NB4 (cell line): ENCODE measurements at regions not wholly inside any gene's neighbourhood (a gene's known extent, or its start where the extent isn't known, plus 50 kb on each side); places are given as distances from the start of the nearest gene placed in this dataset.

ENCODE experiments used
- DNase-seq: peaks from one replicate; pipeline ENCODE4 v3.0.0; 2010; ENCODE audit warnings: low read depth
- H3K4me3 ChIP-seq: one replicate; pipeline ENCODE4 v1.5.1; 2011; ENCODE audit warnings: mild to moderate bottlenecking, low read depth, low read length, moderate library complexity
- MAX ChIP-seq: IDR thresholded peaks from 2 replicates; pipeline ENCODE4 v1.6.1; 2011; ENCODE audit warnings: low read depth, low read length
- MYC ChIP-seq: IDR thresholded peaks from 2 replicates; pipeline ENCODE4 v1.6.1; 2011; ENCODE audit warnings: low read depth, low read length
- POLR2A ChIP-seq: IDR thresholded peaks from 2 replicates; pipeline ENCODE4 v1.6.1; 2011; ENCODE audit warnings: mild to moderate bottlenecking; ENCODE audit not compliant: insufficient read length; ENCODE audit errors: extremely low read depth
- TF ChIP-seq, protein P1 (sequence below): IDR thresholded peaks from one replicate; pipeline ENCODE4 v1.5.1; 2012; ENCODE audit warnings: low read depth, low read length

DNA sequence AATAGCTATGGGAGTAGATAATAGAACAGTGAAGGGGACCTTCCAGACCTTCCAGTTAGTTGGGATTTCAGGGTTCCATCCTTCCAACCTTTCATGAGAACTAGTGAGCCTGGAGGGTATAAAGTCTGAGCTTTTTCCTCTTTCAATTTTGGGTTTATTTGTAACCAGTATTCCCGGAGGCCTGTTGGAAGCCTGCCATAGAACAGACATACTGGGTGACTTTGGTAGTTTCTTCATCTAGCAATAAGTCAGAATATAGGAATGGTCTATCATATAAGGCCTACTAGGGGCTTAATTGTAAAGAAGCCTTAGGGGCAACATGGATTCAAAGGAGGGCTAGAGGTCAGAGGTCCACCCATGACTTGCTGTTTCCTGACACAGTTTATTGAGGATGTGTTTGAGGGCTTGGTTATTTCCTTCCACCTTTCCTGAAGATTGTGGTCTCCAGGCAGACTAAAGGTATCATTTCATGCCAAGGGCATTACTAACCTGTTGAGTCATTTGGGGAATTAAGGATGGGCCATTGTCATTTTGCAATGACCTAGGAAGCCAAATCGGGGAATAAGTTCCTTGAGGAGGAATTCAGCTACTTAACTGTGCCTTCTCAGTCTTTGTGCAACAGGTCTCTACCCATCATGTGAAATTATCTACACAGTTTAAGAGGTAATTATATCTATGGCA lies 410.3 kb downstream of the SLC6A15 start:
- no peak for DNase-seq

GRCh38 chr12:84497819-84498218 lies 414.8 kb downstream of the SLC6A15 start:
- no peak overlapping the region for H3K4me3 ChIP-seq
- no peak for TF ChIP-seq MAX
- TF ChIP-seq, protein P1, sequence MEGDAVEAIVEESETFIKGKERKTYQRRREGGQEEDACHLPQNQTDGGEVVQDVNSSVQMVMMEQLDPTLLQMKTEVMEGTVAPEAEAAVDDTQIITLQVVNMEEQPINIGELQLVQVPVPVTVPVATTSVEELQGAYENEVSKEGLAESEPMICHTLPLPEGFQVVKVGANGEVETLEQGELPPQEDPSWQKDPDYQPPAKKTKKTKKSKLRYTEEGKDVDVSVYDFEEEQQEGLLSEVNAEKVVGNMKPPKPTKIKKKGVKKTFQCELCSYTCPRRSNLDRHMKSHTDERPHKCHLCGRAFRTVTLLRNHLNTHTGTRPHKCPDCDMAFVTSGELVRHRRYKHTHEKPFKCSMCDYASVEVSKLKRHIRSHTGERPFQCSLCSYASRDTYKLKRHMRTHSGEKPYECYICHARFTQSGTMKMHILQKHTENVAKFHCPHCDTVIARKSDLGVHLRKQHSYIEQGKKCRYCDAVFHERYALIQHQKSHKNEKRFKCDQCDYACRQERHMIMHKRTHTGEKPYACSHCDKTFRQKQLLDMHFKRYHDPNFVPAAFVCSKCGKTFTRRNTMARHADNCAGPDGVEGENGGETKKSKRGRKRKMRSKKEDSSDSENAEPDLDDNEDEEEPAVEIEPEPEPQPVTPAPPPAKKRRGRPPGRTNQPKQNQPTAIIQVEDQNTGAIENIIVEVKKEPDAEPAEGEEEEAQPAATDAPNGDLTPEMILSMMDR = peak; percentile 60
- peak; percentile 37 for DNase-seq

More for the DNA sequence above, 410.3 kb downstream of the SLC6A15 start:
- no peak overlapping the region for H3K4me3 ChIP-seq
- TF ChIP-seq MYC (no peak), POLR2A (no peak), MAX (no peak)
- TF ChIP-seq, protein P1 = no peak

DNA sequence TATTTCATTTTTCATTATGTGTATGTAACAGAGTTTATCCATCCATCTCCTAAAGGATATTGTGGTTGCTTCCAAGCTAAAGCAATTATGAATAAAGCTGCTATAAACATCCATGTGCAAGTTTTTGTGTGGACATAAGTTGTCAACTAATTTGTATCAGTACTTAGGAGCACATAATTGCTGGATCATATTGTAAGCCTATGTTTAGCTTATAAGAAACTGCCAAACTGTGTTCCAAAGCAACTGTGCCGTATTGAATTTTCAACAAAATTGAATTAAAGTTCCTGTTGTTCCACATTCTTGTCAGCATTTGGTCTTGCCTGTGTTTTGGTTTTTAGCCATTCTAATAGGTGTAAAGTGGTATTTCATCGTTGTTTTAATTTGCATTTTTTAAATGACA lies 416.9 kb downstream of the SLC6A15 start:
- H3K4me3 ChIP-seq = no peak overlapping the region
- no peak for TF ChIP-seq POLR2A
- TF ChIP-seq, protein P1 = no peak
- TF ChIP-seq MAX = no peak
- TF ChIP-seq MYC = no peak
- no peak for DNase-seq

DNA sequence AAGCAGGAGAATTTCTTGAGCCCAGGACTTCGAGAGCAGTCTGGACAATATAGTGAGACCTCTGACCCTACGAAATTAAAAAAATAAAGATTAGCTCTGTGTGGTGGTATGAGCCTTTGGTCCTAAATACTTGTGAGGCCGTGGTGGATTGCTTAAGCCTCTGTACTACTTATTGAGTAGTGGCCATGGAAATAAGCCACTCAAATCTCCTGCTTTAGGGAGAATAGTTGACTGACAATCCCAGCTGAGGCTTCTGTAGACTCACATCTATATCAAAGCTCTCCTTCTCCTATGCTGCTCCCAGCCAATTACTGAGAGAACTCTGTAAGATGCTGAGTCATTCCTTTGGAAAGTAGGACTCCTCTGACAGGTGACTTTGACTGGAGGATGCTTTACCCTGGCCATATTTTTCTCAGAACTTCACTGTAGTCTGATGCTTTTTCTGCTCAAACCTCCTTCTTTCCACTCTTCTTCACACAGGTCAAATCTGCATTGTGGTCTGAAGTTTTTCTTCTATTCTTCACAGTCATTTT lies 420.2 kb downstream of the SLC6A15 start:
- TF ChIP-seq POLR2A (no peak), MAX (no peak)
- H3K4me3 ChIP-seq = no peak overlapping the region
- no peak for DNase-seq

DNA sequence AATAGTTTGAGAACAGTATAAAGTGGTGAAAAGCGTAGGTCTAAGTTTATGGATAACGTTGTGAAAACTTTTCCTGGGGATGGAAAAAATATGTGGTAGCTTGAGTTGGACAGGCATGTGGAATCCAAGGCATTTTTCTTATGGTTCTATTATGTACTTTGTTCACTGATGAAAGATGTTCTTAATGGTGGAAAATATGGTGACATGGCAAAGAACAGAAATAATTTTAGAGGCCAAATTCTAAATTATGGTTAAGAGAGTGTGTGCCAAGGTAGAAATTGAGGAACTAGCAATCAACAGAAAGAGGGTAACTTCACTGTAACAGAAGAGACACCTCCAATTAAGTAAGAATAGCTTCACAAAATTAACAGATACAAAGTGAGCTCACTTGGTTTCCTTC lies 427.8 kb downstream of the SLC6A15 start:
- no peak for TF ChIP-seq POLR2A
- no peak for TF ChIP-seq MAX
- no peak for TF ChIP-seq MYC
- no peak for DNase-seq
- H3K4me3 ChIP-seq = no peak overlapping the region

GRCh38 chr12:84480803-84481202 lies 431.8 kb downstream of the SLC6A15 start:
- DNase-seq = no peak
- TF ChIP-seq, protein P1 = no peak
- no peak for TF ChIP-seq MAX
- no peak for TF ChIP-seq POLR2A
- H3K4me3 ChIP-seq = no peak overlapping the region

DNA sequence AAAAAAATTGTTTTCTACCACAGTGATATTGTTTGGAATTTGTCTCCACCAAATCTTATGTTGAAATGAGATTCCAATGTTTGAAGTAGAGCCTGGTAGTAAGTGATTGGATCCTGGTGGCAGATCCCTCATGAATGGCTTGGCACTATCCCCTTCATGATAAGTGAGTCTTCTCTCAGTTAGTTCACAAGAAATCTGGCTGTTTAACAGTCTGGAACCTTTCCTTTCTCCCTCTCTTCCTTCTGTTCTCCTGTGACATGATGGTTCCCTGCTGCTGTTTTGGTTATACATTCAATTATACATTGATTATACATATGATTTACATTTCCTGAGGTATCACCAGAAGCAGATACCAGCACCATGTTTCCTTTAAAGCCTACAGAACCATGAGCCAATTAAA lies 442.2 kb downstream of the SLC6A15 start:
- TF ChIP-seq, protein P1 = no peak
- TF ChIP-seq MYC (no peak), POLR2A (no peak), MAX (no peak)
- DNase-seq = no peak
- no peak overlapping the region for H3K4me3 ChIP-seq
